MCF 10A (cell line): ENCODE measurements at regions not wholly inside any gene's neighbourhood (a gene's known extent, or its start where the extent isn't known, plus 50 kb on each side); places are given as distances from the start of the nearest gene placed in this dataset.

ENCODE experiments used
- BruUV-seq: library from RNA; stranded (reverse); fragments of 400-500 nt; replicated peaks from 2 replicates; lab custom pipeline; 2021; lab: Mats Ljungman, UMichigan
- CTCF ChIA-PET: fragments of 300-600 bp; sonication (Branson Sonifier 250); formaldehyde crosslinking; extraction: SDS; loops from one replicate; lab custom pipeline; 2021; ENCODE audit warnings: antibody characterized with exemption, inconsistent platforms; lab: Yijun Ruan, JAX
- POLR2A ChIA-PET: fragments of 300-600, 350-650 bp; sonication (Branson Sonifier 250); formaldehyde crosslinking; extraction: SDS; loops from one replicate; lab custom pipeline; 2020; ENCODE audit warnings: antibody characterized with exemption, inconsistent platforms; lab: Yijun Ruan, JAX
- DNase-seq: peaks from one replicate; pipeline ENCODE4 v3.0.0-alpha.2; 2018; ENCODE audit not compliant: unreplicated experiment
- H3K27ac Mint-ChIP-seq: one replicate; pipeline ENCODE4 v1.8.0; 2022; ENCODE audit warnings: mild to moderate bottlenecking, low read depth, mixed read lengths; ENCODE audit not compliant: unreplicated experiment
- H3K27me3 Mint-ChIP-seq: one replicate; pipeline ENCODE4 v1.8.0; 2022; ENCODE audit warnings: mixed read lengths; ENCODE audit not compliant: insufficient read depth, unreplicated experiment
- H3K36me3 Mint-ChIP-seq: one replicate; pipeline ENCODE4 v1.8.0; 2022; ENCODE audit warnings: mild to moderate bottlenecking, moderate library complexity, mixed read lengths; ENCODE audit not compliant: insufficient read depth, unreplicated experiment
- H3K4me1 Mint-ChIP-seq: one replicate; pipeline ENCODE4 v1.8.0; 2022; ENCODE audit warnings: mixed read lengths; ENCODE audit not compliant: insufficient read depth, unreplicated experiment
- H3K4me3 Mint-ChIP-seq: one replicate; pipeline ENCODE4 v1.8.0; 2022; ENCODE audit warnings: mild to moderate bottlenecking, moderate library complexity, mixed read lengths; ENCODE audit not compliant: unreplicated experiment
- H3K9me3 Mint-ChIP-seq: one replicate; pipeline ENCODE4 v1.8.0; 2022; ENCODE audit warnings: mixed read lengths; ENCODE audit not compliant: unreplicated experiment
- intact Hi-C: fragments of 100-400 bp; cut with micrococcal nuclease; formaldehyde crosslinking; loops from 2 replicates; pipeline ENCODE4 v1.14.1; 2022
- TF ChIP-seq, protein P1 (sequence below): fragments of 200-600 bp; IDR thresholded peaks from one replicate; pipeline ENCODE4 v1.8.0; 2022; ENCODE audit warnings: antibody characterized with exemption, mild to moderate bottlenecking; ENCODE audit not compliant: unreplicated experiment

DNA sequence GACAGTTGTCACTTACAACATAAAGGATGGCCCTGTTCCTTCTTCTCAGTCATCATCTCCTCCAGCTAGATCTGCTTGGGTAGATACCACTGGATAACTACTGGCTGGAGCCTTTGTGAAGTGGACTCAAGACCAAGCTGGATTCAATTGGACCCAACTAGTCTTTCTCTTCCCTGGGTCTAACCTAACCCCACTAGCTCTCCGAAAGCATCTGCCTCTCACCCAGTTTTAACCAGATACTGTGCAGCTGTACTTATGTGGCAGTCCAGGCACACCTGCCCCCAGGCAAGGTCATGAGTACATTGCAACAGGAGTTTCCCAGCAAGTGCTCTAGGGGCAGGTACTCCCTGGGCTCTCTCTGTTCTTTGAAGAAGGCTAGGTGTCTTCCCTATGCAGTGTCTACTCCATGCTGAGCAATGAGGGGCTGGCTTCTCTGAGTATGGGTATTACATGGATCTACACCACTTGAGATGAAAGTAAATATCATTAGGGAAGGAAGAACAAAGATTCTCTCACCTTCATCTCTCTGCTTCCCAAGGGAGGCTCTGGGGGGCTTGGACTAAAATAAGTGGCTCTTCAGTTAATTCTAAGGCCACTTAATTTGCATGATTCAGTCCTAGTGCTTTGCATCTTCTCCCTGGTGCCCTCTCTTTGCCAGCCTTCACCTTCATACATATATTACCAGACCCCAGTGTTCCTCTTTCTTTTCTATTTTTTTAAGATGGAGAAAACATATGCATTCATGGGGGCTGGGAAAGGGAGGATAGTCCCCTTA, 236.1 kb downstream of the NXPE2 start:
- peaks cover 13% of the 10 kb centered on the region for H3K9me3 Mint-ChIP-seq
- CTCF ChIA-PET, result no interaction called here
- no peak overlapping the region for H3K27ac Mint-ChIP-seq
- POLR2A ChIA-PET, result no interaction called here
- no peak for DNase-seq
- intact Hi-C loops, result no loop called here
- no peak overlapping the region for H3K4me3 Mint-ChIP-seq
- H3K27me3 Mint-ChIP-seq, result no peaks in the 10 kb centered on the region
- no peaks in the 10 kb centered on the region for H3K4me1 Mint-ChIP-seq
- BruUV-seq, result no TSS peak
- no peaks in the 10 kb centered on the region for H3K36me3 Mint-ChIP-seq
- TF ChIP-seq, protein P1, sequence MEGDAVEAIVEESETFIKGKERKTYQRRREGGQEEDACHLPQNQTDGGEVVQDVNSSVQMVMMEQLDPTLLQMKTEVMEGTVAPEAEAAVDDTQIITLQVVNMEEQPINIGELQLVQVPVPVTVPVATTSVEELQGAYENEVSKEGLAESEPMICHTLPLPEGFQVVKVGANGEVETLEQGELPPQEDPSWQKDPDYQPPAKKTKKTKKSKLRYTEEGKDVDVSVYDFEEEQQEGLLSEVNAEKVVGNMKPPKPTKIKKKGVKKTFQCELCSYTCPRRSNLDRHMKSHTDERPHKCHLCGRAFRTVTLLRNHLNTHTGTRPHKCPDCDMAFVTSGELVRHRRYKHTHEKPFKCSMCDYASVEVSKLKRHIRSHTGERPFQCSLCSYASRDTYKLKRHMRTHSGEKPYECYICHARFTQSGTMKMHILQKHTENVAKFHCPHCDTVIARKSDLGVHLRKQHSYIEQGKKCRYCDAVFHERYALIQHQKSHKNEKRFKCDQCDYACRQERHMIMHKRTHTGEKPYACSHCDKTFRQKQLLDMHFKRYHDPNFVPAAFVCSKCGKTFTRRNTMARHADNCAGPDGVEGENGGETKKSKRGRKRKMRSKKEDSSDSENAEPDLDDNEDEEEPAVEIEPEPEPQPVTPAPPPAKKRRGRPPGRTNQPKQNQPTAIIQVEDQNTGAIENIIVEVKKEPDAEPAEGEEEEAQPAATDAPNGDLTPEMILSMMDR, result no peak

- no peak for DNase-seq
These were observed 237.8 kb downstream of the NXPE2 start for GRCh38 chr11:114915871-114916805.

GRCh38 chr11:114918286-114918685, 240.0 kb downstream of the NXPE2 start:
- no peak for DNase-seq
- BruUV-seq, result no TSS peak
- no peaks in the 10 kb centered on the region for H3K4me1 Mint-ChIP-seq
- H3K36me3 Mint-ChIP-seq, result no peaks in the 10 kb centered on the region
- peaks cover 8% of the 10 kb centered on the region for H3K9me3 Mint-ChIP-seq
- ChIA-PET CTCF (no interaction called here), POLR2A (no interaction called here)
- TF ChIP-seq, protein P1, result no peak
- H3K4me3 Mint-ChIP-seq, result no peak overlapping the region
- no peak overlapping the region for H3K27ac Mint-ChIP-seq
- no peaks in the 10 kb centered on the region for H3K27me3 Mint-ChIP-seq
- intact Hi-C loops, result no loop called here

More at GRCh38 chr11:114915871-114916805, 237.8 kb downstream of the NXPE2 start:
- Mint-ChIP-seq H3K27me3 (no peaks in the 10 kb centered on the region), H3K4me1 (no peaks in the 10 kb centered on the region), H3K4me3 (no peak overlapping the region), H3K27ac (no peak overlapping the region), H3K9me3 (peaks cover 13% of the 10 kb centered on the region), H3K36me3 (no peaks in the 10 kb centered on the region)
- POLR2A ChIA-PET, result no interaction called here
- no TSS peak for BruUV-seq
- TF ChIP-seq, protein P1, result no peak
- intact Hi-C loops, result no loop called here
- CTCF ChIA-PET, result no interaction called here

- TF ChIP-seq, protein P1, result no peak
- Mint-ChIP-seq H3K27ac (no peak overlapping the region), H3K36me3 (no peaks in the 10 kb centered on the region), H3K9me3 (peaks cover 8% of the 10 kb centered on the region), H3K4me3 (no peak overlapping the region), H3K27me3 (no peaks in the 10 kb centered on the region), H3K4me1 (no peaks in the 10 kb centered on the region)
- BruUV-seq, result no TSS peak
- ChIA-PET CTCF (no interaction called here), POLR2A (no interaction called here)
- intact Hi-C loops, result no loop called here
- no peak for DNase-seq
These were observed 243.4 kb downstream of the NXPE2 start for GRCh38 chr11:114921697-114922096.
